Astrocyte (in vitro differentiated cells and primary cell): ENCODE measurements at regions not wholly inside any gene's neighbourhood (a gene's known extent, or its start where the extent isn't known, plus 50 kb on each side); places are given as distances from the start of the nearest gene placed in this dataset.

Experiments
- DNase-seq: peaks from one replicate; pipeline ENCODE4 v3.0.0-alpha.2; 2010; ENCODE audit warnings: low read depth
- FAIRE-seq: peaks from 2 replicates; lab custom pipeline; 2011; peaks lifted over from hg19 to GRCh38; lab: Jason Lieb, UNC
- H2AFZ ChIP-seq: 2 replicates; pipeline ENCODE4 v1.6.0; 2012; ENCODE audit warnings: low read depth, low read length, inconsistent platforms
- H3K27ac ChIP-seq: 2 replicates; pipeline ENCODE4 v1.5.1; 2011; ENCODE audit warnings: low read depth, low read length, inconsistent platforms
- H3K27me3 ChIP-seq: 2 replicates; pipeline ENCODE4 v1.6.0; 2011; ENCODE audit warnings: low read length, inconsistent platforms; ENCODE audit not compliant: insufficient read depth
- H3K36me3 ChIP-seq: 2 replicates; pipeline ENCODE4 v1.5.1; 2011; ENCODE audit warnings: low read length, inconsistent platforms; ENCODE audit not compliant: insufficient read depth
- H3K4me1 ChIP-seq: 2 replicates; pipeline ENCODE4 v1.5.1; 2011; ENCODE audit warnings: low read length, inconsistent platforms; ENCODE audit not compliant: insufficient read depth
- H3K4me2 ChIP-seq: 2 replicates; pipeline ENCODE4 v1.6.0; 2012; ENCODE audit warnings: low read length, inconsistent platforms
- H3K4me3 ChIP-seq: 2 replicates; pipeline ENCODE4 v1.5.1; 2011; ENCODE audit warnings: low read depth, mild to moderate bottlenecking, low read length, inconsistent platforms; ENCODE audit not compliant: insufficient read depth
- H3K79me2 ChIP-seq: 2 replicates; pipeline ENCODE4 v1.6.0; 2012; ENCODE audit warnings: mild to moderate bottlenecking, low read length, inconsistent platforms; ENCODE audit not compliant: insufficient read depth
- H3K9ac ChIP-seq: 2 replicates; pipeline ENCODE4 v1.6.0; 2012; ENCODE audit warnings: mild to moderate bottlenecking, low read length, inconsistent platforms
- H3K9me3 ChIP-seq: 2 replicates; pipeline ENCODE4 v1.5.1; 2012; ENCODE audit warnings: low read depth, mild to moderate bottlenecking, low read length, inconsistent platforms; ENCODE audit not compliant: insufficient read depth
- H4K20me1 ChIP-seq: 2 replicates; pipeline ENCODE4 v1.6.0; 2012; ENCODE audit warnings: low read length, inconsistent platforms; ENCODE audit not compliant: insufficient read depth
- H3K27ac Mint-ChIP-seq: one replicate; pipeline ENCODE4 v1.8.0; 2021; ENCODE audit warnings: mild to moderate bottlenecking, mixed read lengths; ENCODE audit not compliant: unreplicated experiment
- H3K27me3 Mint-ChIP-seq: one replicate; pipeline ENCODE4 v1.8.0; 2021; ENCODE audit warnings: low read depth, mixed read lengths; ENCODE audit not compliant: unreplicated experiment
- H3K36me3 Mint-ChIP-seq: one replicate; pipeline ENCODE4 v1.8.0; 2021; ENCODE audit warnings: low read depth, mixed read lengths; ENCODE audit not compliant: unreplicated experiment
- H3K4me1 Mint-ChIP-seq: one replicate; pipeline ENCODE4 v1.8.0; 2021; ENCODE audit warnings: low read depth, mixed read lengths; ENCODE audit not compliant: unreplicated experiment
- H3K4me3 Mint-ChIP-seq: one replicate; pipeline ENCODE4 v1.8.0; 2021; ENCODE audit warnings: mild to moderate bottlenecking, moderate library complexity, mixed read lengths; ENCODE audit not compliant: unreplicated experiment
- H3K9me3 Mint-ChIP-seq: one replicate; pipeline ENCODE4 v1.8.0; 2021; ENCODE audit warnings: mild to moderate bottlenecking, mixed read lengths; ENCODE audit not compliant: unreplicated experiment
- CTCF ChIP-seq: IDR thresholded peaks from 2 replicates; pipeline ENCODE4 v1.5.1; 2011; ENCODE audit warnings: low read depth, mild to moderate bottlenecking, inconsistent platforms, low read length, moderate library complexity; ENCODE audit not compliant: insufficient read depth
- EZH2 ChIP-seq: IDR thresholded peaks from 2 replicates; pipeline ENCODE4 v1.6.1; 2012; ENCODE audit warnings: mild to moderate bottlenecking, low read length, inconsistent platforms; ENCODE audit not compliant: insufficient read depth

GRCh38 chr1:5615076-5615475, 377.1 kb downstream of the NPHP4 start:
- Histone ChIP-seq H3K79me2 (no peaks in the 10 kb centered on the region), H3K27me3 (no peaks in the 10 kb centered on the region), H4K20me1 (no peaks in the 10 kb centered on the region), H3K4me3 (no peak overlapping the region), H2AFZ (no peak overlapping the region), H3K36me3 (no peaks in the 10 kb centered on the region), H3K27ac (no peak overlapping the region), H3K9ac (no peak overlapping the region), H3K9me3 (peaks cover 11% of the 10 kb centered on the region), H3K4me1 (no peaks in the 10 kb centered on the region), H3K4me2 (no peak overlapping the region)
- peaks cover 42% of the 10 kb centered on the region for H3K27me3 Mint-ChIP-seq
- DNase-seq (no peak), FAIRE-seq (no peak)
- H3K4me3 Mint-ChIP-seq = no peak overlapping the region
- TF ChIP-seq CTCF = no peak
- TF ChIP-seq EZH2 = no peak
- peaks cover 10% of the 10 kb centered on the region for H3K4me1 Mint-ChIP-seq
- H3K9me3 Mint-ChIP-seq = peaks cover 6% of the 10 kb centered on the region
- no peaks in the 10 kb centered on the region for H3K36me3 Mint-ChIP-seq
- H3K27ac Mint-ChIP-seq = no peak overlapping the region

- Mint-ChIP-seq H3K9me3 (peaks cover 6% of the 10 kb centered on the region), H3K36me3 (no peaks in the 10 kb centered on the region), H3K27me3 (peaks cover 37% of the 10 kb centered on the region), H3K4me3 (no peak overlapping the region), H3K4me1 (peaks cover 10% of the 10 kb centered on the region), H3K27ac (no peak overlapping the region)
- Histone ChIP-seq H3K27ac (no peak overlapping the region), H2AFZ (no peak overlapping the region), H3K79me2 (no peaks in the 10 kb centered on the region), H4K20me1 (no peaks in the 10 kb centered on the region), H3K4me1 (no peaks in the 10 kb centered on the region), H3K9ac (no peak overlapping the region), H3K27me3 (no peaks in the 10 kb centered on the region), H3K4me2 (no peak overlapping the region), H3K9me3 (peaks cover 11% of the 10 kb centered on the region), H3K36me3 (no peaks in the 10 kb centered on the region), H3K4me3 (no peak overlapping the region)
- DNase-seq (no peak), FAIRE-seq (no peak)
- TF ChIP-seq EZH2 = no peak
- TF ChIP-seq CTCF = no peak
These were observed 378.3 kb downstream of the NPHP4 start for GRCh38 chr1:5613900-5614299.

- Histone ChIP-seq H3K36me3 (no peaks in the 10 kb centered on the region), H3K4me3 (no peak overlapping the region), H3K27ac (no peak overlapping the region), H4K20me1 (no peaks in the 10 kb centered on the region), H2AFZ (no peak overlapping the region), H3K27me3 (no peaks in the 10 kb centered on the region), H3K4me2 (no peak overlapping the region), H3K79me2 (no peaks in the 10 kb centered on the region), H3K9ac (no peak overlapping the region), H3K4me1 (no peaks in the 10 kb centered on the region), H3K9me3 (peaks cover 11% of the 10 kb centered on the region)
- no peak overlapping the region for H3K4me3 Mint-ChIP-seq
- peaks cover 10% of the 10 kb centered on the region for H3K4me1 Mint-ChIP-seq
- H3K27me3 Mint-ChIP-seq = peaks cover 21% of the 10 kb centered on the region
- FAIRE-seq (no peak), DNase-seq (no peak)
- TF ChIP-seq CTCF (no peak), EZH2 (no peak)
- H3K9me3 Mint-ChIP-seq = peaks cover 6% of the 10 kb centered on the region
- no peak overlapping the region for H3K27ac Mint-ChIP-seq
- H3K36me3 Mint-ChIP-seq = no peaks in the 10 kb centered on the region
These were observed 380.4 kb downstream of the NPHP4 start for GRCh38 chr1:5611851-5612250.
